Pons (tissue), 1 donor: ENCODE measurements at regions not wholly inside any gene's neighbourhood (a gene's known extent, or its start where the extent isn't known, plus 50 kb on each side); places are given as distances from the start of the nearest gene placed in this dataset.

Source experiments
- DNase-seq: peaks from one replicate; pipeline ENCODE4 v3.0.0-alpha.2; 2016; ENCODE audit warnings: low spot score

- no peak for DNase-seq
Observed at GRCh38 chr6:53216301-53216700, 67.7 kb upstream of the GCM1 start.

- no peak for DNase-seq
Observed at GRCh38 chr6:53214172-53214571, 65.5 kb upstream of the GCM1 start.

- no peak for DNase-seq
Observed at GRCh38 chr6:53210811-53211210, 62.2 kb upstream of the GCM1 start.

DNA sequence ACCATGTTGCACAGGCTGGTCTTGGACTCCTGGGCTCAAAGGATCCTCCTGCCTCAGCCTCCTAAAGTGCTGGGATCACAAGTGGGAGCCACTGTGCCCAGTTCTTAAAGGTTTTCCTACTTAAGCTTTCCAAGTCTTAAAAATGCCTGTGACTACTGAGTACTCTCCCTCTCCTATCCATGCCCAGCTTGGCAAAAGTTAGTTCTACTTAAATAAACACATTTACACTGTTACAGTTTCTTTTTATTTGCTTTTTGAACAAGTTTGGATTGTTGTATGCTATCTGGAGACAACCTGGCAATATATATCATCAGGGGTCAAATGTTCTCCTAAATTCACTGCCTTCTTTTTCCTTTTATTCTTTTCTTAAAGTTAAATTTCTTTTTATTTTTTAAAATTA is 61.0 kb upstream of the GCM1 start:
- DNase-seq = no peak

GRCh38 chr6:53205778-53206177 is 57.1 kb upstream of the GCM1 start:
- DNase-seq = no peak

DNA sequence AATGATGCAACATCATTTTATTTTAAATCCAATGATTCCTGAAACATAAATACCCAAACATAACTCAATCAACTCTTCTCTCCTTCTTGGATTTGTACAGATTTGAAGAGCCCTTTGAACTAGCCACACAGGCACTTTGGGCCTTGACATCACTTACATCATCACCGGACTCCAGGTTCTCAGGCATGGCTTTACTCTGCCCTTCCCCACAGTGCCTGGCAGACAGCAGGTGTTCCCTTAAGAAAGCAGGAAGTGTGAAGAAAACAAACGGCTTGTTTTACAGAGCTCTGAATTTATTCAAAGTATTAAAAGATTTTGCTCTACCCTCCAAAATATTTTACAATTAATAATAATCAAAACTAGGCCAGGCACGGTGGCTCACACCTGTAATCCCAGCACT is 54.8 kb upstream of the GCM1 start:
- DNase-seq = no peak

DNA sequence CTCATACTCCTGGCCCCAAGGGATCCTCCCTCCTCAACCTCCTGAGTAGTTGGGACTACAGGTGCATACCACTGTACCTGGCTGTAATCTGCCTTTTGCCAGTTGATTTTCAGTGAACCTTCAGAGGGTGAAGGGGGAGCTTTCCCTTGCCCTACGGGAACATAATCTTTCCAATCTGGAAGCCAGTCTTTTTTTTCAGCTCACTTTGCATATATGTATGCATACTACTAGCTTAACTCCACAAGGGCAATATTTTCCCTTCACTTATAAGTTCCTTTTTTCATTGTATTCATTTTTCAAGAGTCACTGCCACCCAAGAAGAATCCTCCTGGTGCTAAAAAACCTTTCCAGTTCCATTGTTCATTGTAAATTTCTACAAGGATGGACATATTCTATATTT is 53.4 kb upstream of the GCM1 start:
- no peak for DNase-seq

DNA sequence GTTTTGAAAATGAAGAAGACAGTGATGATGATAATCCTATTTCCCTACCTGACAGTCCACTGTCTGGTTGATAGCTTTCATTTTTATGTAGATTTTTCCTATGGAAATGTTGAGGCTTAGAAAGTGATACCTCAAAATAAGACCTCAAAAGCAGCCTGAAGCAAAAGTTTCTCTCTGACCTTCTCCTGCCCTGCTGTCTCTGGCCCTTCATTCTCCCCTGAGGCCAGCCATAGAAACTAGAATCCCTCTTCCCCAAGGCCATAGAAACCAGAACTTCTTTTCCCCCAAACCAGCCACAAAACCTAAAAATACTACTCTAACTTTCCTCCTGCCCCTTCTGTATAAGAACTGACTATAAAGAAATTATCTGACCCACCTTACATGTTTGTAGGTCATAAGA is 52.6 kb upstream of the GCM1 start:
- no peak for DNase-seq

GRCh38 chr6:53199765-53200164 is 51.1 kb upstream of the GCM1 start:
- no peak for DNase-seq

DNA sequence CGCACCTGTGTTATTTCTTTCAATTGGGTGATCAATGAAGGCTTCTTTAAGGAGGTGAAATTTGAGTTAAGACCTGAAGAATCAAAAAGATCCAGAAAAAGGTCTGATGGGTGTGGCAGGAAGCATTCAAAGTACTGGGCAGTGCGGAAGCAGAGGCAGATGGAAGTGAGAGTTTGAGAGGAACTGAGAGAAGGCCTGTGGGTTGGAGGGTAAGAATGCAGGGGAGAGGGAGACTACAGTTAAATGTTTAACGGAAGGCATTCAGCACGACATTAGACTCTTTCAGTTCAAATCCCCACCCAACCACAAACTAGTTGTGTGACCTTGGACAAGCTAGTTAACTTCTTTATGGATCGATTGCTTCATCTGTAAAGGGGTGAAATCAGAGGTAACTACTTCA is 50.5 kb upstream of the GCM1 start:
- DNase-seq = peak; percentile 9
